ENCODE measurements at regions not wholly inside any gene's neighbourhood (a gene's known extent, or its start where the extent isn't known, plus 50 kb on each side); places are given as distances from the start of the nearest gene placed in this dataset.

DNA sequence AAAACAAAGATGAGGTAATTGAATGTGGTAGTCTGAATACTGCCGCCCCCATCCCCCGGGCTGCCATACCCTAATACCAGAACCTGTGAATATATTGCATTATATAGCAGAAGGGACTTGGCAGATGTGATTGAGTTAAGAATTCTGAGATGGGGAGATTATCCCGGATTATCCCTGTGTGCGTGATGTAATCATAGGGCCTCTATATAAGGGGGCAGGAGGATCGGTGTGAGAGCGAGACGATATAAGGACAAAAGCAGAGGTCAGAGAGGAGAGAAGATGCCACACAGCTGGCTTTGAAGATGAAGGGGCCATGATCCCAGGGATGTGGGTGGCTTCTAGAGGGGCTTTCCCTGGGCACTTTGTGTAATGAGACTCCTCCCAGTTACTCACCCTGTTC, 101.7 kb upstream of the TLE1 start:
- TF ChIP-seq, protein P1, sequence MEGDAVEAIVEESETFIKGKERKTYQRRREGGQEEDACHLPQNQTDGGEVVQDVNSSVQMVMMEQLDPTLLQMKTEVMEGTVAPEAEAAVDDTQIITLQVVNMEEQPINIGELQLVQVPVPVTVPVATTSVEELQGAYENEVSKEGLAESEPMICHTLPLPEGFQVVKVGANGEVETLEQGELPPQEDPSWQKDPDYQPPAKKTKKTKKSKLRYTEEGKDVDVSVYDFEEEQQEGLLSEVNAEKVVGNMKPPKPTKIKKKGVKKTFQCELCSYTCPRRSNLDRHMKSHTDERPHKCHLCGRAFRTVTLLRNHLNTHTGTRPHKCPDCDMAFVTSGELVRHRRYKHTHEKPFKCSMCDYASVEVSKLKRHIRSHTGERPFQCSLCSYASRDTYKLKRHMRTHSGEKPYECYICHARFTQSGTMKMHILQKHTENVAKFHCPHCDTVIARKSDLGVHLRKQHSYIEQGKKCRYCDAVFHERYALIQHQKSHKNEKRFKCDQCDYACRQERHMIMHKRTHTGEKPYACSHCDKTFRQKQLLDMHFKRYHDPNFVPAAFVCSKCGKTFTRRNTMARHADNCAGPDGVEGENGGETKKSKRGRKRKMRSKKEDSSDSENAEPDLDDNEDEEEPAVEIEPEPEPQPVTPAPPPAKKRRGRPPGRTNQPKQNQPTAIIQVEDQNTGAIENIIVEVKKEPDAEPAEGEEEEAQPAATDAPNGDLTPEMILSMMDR (optimal IDR thresholded peaks at IDR 0.05 in 1 of 3, IDR thresholded peaks at IDR 0.05 in 1 of 3, conservative IDR thresholded peaks at IDR 0.05 in 1 of 3; ENCODE audit: extremely low read depth in 1 of 3, insufficient read depth in 2 of 3, low read length in 3 of 3): no peak
- TF ChIP-seq EZH2 (IDR thresholded peaks at IDR 0.05; ENCODE audit: low read length): no peak
